Hepatocyte (in vitro differentiated cells): ENCODE measurements at regions not wholly inside any gene's neighbourhood (a gene's known extent, or its start where the extent isn't known, plus 50 kb on each side); places are given as distances from the start of the nearest gene placed in this dataset.

Experiments used
- CTCF ChIP-seq: fragments of 200-600 bp; sonication (generic); IDR thresholded peaks from 2 replicates; pipeline ENCODE4 v1.5.1; 2016; ENCODE audit warnings: antibody characterized with exemption, mild to moderate bottlenecking; ENCODE audit not compliant: poor library complexity
- EZH2 ChIP-seq: fragments of 200-600 bp; sonication (generic); IDR thresholded peaks from 2 replicates; pipeline ENCODE4 v1.6.1; 2016; ENCODE audit warnings: antibody characterized with exemption, mild to moderate bottlenecking, borderline replicate concordance
- EZH2phosphoT487 ChIP-seq: fragments of 200-600 bp; sonication (generic); IDR thresholded peaks from one replicate; pipeline ENCODE4 v1.6.1; 2018; ENCODE audit warnings: antibody characterized with exemption, mild to moderate bottlenecking, low read depth, moderate library complexity; ENCODE audit not compliant: unreplicated experiment, severe bottlenecking

- TF ChIP-seq EZH2phosphoT487 (no peak), CTCF (no peak), EZH2 (no peak)
Measured at GRCh38 chr1:72997624-72998023, 715.3 kb upstream of the NEGR1 start.
